GM23248 (cell line): ENCODE measurements at regions not wholly inside any gene's neighbourhood (a gene's known extent, or its start where the extent isn't known, plus 50 kb on each side); places are given as distances from the start of the nearest gene placed in this dataset.

Experiments
- EZH2 ChIP-seq: fragments of 200-600 bp; sonication (generic); IDR thresholded peaks from 2 replicates; pipeline ENCODE4 v1.6.1; 2018; ENCODE audit warnings: antibody characterized with exemption, mild to moderate bottlenecking; ENCODE audit not compliant: insufficient read depth, poor library complexity, severe bottlenecking
- EZH2phosphoT487 ChIP-seq: fragments of 200-600 bp; sonication (generic); IDR thresholded peaks from 2 replicates; pipeline ENCODE4 v1.6.1; 2018; ENCODE audit warnings: antibody characterized with exemption, moderate library complexity, mild to moderate bottlenecking, low read depth; ENCODE audit not compliant: insufficient read depth

DNA sequence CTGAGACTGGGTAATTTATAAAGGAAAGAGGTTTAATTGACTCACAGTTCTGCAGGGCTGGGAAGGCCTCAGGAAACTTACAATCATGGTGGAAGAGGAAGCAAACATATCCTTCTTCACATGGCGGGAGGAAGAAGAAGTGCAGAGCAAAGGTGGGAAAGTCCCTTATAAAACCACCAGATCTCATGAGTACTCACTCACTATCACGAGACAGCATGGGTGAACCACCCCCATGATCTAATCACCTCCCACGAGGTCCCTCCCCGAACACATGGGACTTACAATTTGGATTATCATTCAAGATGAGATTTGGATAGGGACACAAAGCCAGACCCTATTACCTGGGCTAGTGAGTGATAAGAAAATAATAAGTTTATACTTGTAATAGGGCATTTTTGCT, 70.6 kb upstream of the HS3ST2 start:
- TF ChIP-seq EZH2 (no peak), EZH2phosphoT487 (no peak)
